K562 (cell line): ENCODE measurements at regions not wholly inside any gene's neighbourhood (a gene's known extent, or its start where the extent isn't known, plus 50 kb on each side); places are given as distances from the start of the nearest gene placed in this dataset.
A peak's percentile ranks its signal among the peaks of the same experiment; 100 is the strongest.

Source experiments
- ATAC-seq: fragments of 200-7000 bp; cut with Tn5 transposase; 3 replicates; pipeline ENCODE4 v1.9.1; 2020; ENCODE audit warnings: moderate library complexity
- BruUV-seq: library from RNA; stranded (reverse); fragments of 400-500 nt; replicated peaks from 2 replicates; lab custom pipeline; 2021; lab: Mats Ljungman, UMichigan
- CTCF ChIA-PET: fragments of 300-600 bp; formaldehyde crosslinking; extraction: SDS; loops from one replicate; lab custom pipeline; 2021; ENCODE audit warnings: low intra/inter-chr PET ratio; lab: Yijun Ruan, JAX
- POLR2A ChIA-PET: fragments of 300-600, 350-650 bp; sonication (Branson Sonifier 250); formaldehyde crosslinking; extraction: SDS; loops from one replicate; lab custom pipeline; 2021; ENCODE audit warnings: antibody characterized with exemption, inconsistent platforms; lab: Yijun Ruan, JAX
- DNase-seq, 4 experiments: peaks; one replicate each; pipeline versions ENCODE4 v3.0.0 to v3.0.0-alpha.2; 2011 to 2018; ENCODE audit warnings: low spot score in 3 of 4, mixed read lengths in 3 of 4; ENCODE audit errors: extremely low read depth in 1 of 4
- FAIRE-seq: peaks from 2 replicates; lab custom pipeline; 2011; peaks lifted over from hg19 to GRCh38; lab: Jason Lieb, UNC
- H2AFZ ChIP-seq: 2 replicates; pipeline ENCODE4 v1.6.0; 2011; ENCODE audit warnings: low read depth, low read length, control low read depth, inconsistent platforms
- H3K27ac ChIP-seq: fragments of 200-600 bp; 3 replicates; pipeline ENCODE4 v1.8.0; 2011; ENCODE audit warnings: low read depth, mild to moderate bottlenecking, control low read depth, inconsistent platforms, low read length, moderate library complexity, mixed read lengths; ENCODE audit errors: extremely low read depth
- H3K27me3 ChIP-seq, 2 experiments: fragments of 300-600 bp in 1 of 2; 2 replicates in 1 of 2; 3 replicates in 1 of 2; pipeline versions ENCODE4 v1.6.0 to v1.8.0; 2011; ENCODE audit warnings: inconsistent platforms in 2 of 2, low read length in 2 of 2, mild to moderate bottlenecking in 1 of 2, mixed read lengths in 1 of 2, moderate library complexity in 1 of 2; ENCODE audit not compliant: control insufficient read depth in 2 of 2, insufficient read depth in 2 of 2
- H3K36me3 ChIP-seq: fragments of 300-600 bp; 3 replicates; pipeline ENCODE4 v1.8.0; 2011; ENCODE audit warnings: mild to moderate bottlenecking, low read length, inconsistent platforms; ENCODE audit not compliant: control insufficient read depth, insufficient read depth
- H3K4me1 ChIP-seq, 2 experiments: fragments of 200-600 bp in 1 of 2; replicated peaks in 1 of 2; 2 replicates in 1 of 2; 3 replicates in 1 of 2; pipeline versions ENCODE4 v1.5.1 to v1.8.0; 2011; ENCODE audit warnings: inconsistent platforms in 2 of 2, low read length in 2 of 2, mild to moderate bottlenecking in 1 of 2, mixed read lengths in 1 of 2, moderate library complexity in 1 of 2; ENCODE audit not compliant: control insufficient read depth in 2 of 2, insufficient read depth in 2 of 2
- H3K4me2 ChIP-seq: 2 replicates; pipeline ENCODE4 v1.6.1; 2011; ENCODE audit warnings: low read length, control low read depth, inconsistent platforms, mixed read lengths; ENCODE audit not compliant: insufficient read depth
- H3K4me3 ChIP-seq: fragments of 200-600 bp; sonication (generic), shearing (Covaris generic); 2 replicates; pipeline ENCODE4 v1.5.1; 2016; ENCODE audit warnings: control low read depth, inconsistent platforms
- H3K79me2 ChIP-seq: fragments of 200-600 bp; 3 replicates; pipeline ENCODE4 v1.8.0; 2011; ENCODE audit warnings: low read length, inconsistent platforms; ENCODE audit not compliant: control insufficient read depth, insufficient read depth
- H3K9ac ChIP-seq, 2 experiments: 2 replicates each; pipeline versions ENCODE4 v1.6.0 to v1.6.1; 2011; ENCODE audit warnings: low read depth in 2 of 2, low read length in 2 of 2, control low read depth in 1 of 2, inconsistent platforms in 1 of 2, mild to moderate bottlenecking in 1 of 2, mixed read lengths in 1 of 2; ENCODE audit not compliant: insufficient read depth in 1 of 2
- H3K9me1 ChIP-seq: one replicate; pipeline ENCODE4 v1.6.0; 2011; ENCODE audit warnings: inconsistent platforms, mild to moderate bottlenecking, low read length, moderate library complexity; ENCODE audit not compliant: control insufficient read depth, insufficient read depth
- H3K9me3 ChIP-seq: replicated peaks from 2 replicates; pipeline ENCODE4 v1.5.1; 2011; ENCODE audit warnings: low read depth, low read length, inconsistent platforms; ENCODE audit not compliant: control insufficient read depth, insufficient read depth
- H4K20me1 ChIP-seq: replicated peaks from 2 replicates; pipeline ENCODE4 v1.6.1; 2011; ENCODE audit warnings: low read length, inconsistent platforms, mixed read lengths; ENCODE audit not compliant: control insufficient read depth, insufficient read depth
- CAMTA2 ChIP-seq: fragments of 250-450 bp; sonication (Bioruptor Pico); conservative IDR thresholded peaks from 2 replicates; pipeline ENCODE4 v1.5.1; 2022
- CEBPB ChIP-seq: fragments of 450-650 bp; IDR thresholded peaks from 2 replicates; pipeline ENCODE4 v1.6.1; 2016; ENCODE audit warnings: missing genetic modification characterization, missing compliant biosample characterization
- CREB3 ChIP-seq: fragments of 450-650 bp; conservative IDR thresholded peaks from 2 replicates; pipeline ENCODE4 v1.6.1; 2016; ENCODE audit warnings: missing genetic modification characterization, low read depth, mild to moderate bottlenecking, missing compliant biosample characterization, moderate library complexity
- E2F1 ChIP-seq: sonication (generic); formaldehyde crosslinking; IDR thresholded peaks from 2 replicates; pipeline ENCODE4 v1.8.1; 2023; ENCODE audit warnings: mild to moderate bottlenecking, missing genetic modification reagents, moderate library complexity
- FOSL1 ChIP-seq: fragments of 200-800 bp; sonication (Bioruptor generic); conservative IDR thresholded peaks from 2 replicates; pipeline ENCODE4 v1.6.1; 2016; ENCODE audit warnings: missing genetic modification characterization, missing compliant biosample characterization
- MAFG ChIP-seq: fragments of 450-650 bp; conservative IDR thresholded peaks from 2 replicates; pipeline ENCODE4 v1.6.1; 2016; ENCODE audit warnings: missing genetic modification characterization, missing compliant biosample characterization
- SIRT6 ChIP-seq: IDR thresholded peaks from one replicate; pipeline ENCODE4 v1.6.1; 2012; ENCODE audit warnings: low read depth, mild to moderate bottlenecking, control low read depth, inconsistent platforms, low read length, moderate library complexity
- ZNF212 ChIP-seq: fragments of 450-650 bp; formaldehyde crosslinking; IDR thresholded peaks from 2 replicates; pipeline ENCODE4 v1.4.0; 2020; ENCODE audit warnings: mild to moderate bottlenecking
- ZNF445 ChIP-seq: fragments of 250-450 bp; sonication (Bioruptor Pico); IDR thresholded peaks from 2 replicates; pipeline ENCODE4 v1.4.0; 2020; ENCODE audit warnings: low read depth, mild to moderate bottlenecking, moderate library complexity
- ZNF707 ChIP-seq: fragments of 250-450 bp; sonication (Bioruptor Pico); conservative IDR thresholded peaks from 2 replicates; pipeline ENCODE4 v1.8.0; 2022; ENCODE audit warnings: inconsistent platforms, mild to moderate bottlenecking, moderate library complexity
- WGBS: fragments of 100-300 bp; shearing (Covaris generic); methylation state at CpG from one replicate; pipeline ENCODE4 v1.1.6; 2016; ENCODE audit warnings: low coverage, mixed read lengths; ENCODE audit not compliant: insufficient coverage; ENCODE audit errors: missing lambda C conversion rate; 5-methylcytosine and 5-hydroxymethylcytosine counted together
- in situ Hi-C: fragments of 300-500 bp; cut with MboI; formaldehyde crosslinking; loops from 4 replicates; pipeline ENCODE4 v1.15.0; 2018; ENCODE audit warnings: inconsistent platforms, mixed read lengths
- intact Hi-C: fragments of 100-400 bp; cut with micrococcal nuclease; formaldehyde crosslinking; loops from 2 replicates; pipeline ENCODE4 v1.14.2; 2022

- TF ChIP-seq CAMTA2 (CRISPR knock-in tag) (no peak), E2F1 (no peak), ZNF212 (CRISPR knock-in tag) (no peak), MAFG (tag) (no peak), ZNF707 (CRISPR knock-in tag) (no peak), ZNF445 (no peak), SIRT6 (no peak)
Measured at GRCh38 chr1:221013691-221014660, 134.7 kb downstream of the HLX start (continued).

GRCh38 chr1:221015159-221015790 lies 136.0 kb downstream of the HLX start:
- Histone ChIP-seq H3K79me2 (no peaks in the 10 kb centered on the region), H3K27me3 (no peaks in the 10 kb centered on the region), H3K9ac (no peak overlapping the region), H3K4me2 (no peak overlapping the region), H3K9me3 (no peaks in the 10 kb centered on the region), H4K20me1 (no peaks in the 10 kb centered on the region), H3K4me1 (no peaks in the 10 kb centered on the region), H3K9me1 (no peaks in the 10 kb centered on the region), H3K4me3 (no peak overlapping the region), H3K27ac (no peak overlapping the region), H2AFZ (no peak overlapping the region), H3K36me3 (no peaks in the 10 kb centered on the region)
- FAIRE-seq (no peak), ATAC-seq (no peak), DNase-seq (no peak)
- POLR2A ChIA-PET, result no interaction called here
- intact Hi-C loops, result loop anchor here (10.0 kb wide), 1 partner anchor 200 kb away; no protein-coding TSS in a partner anchor
- BruUV-seq, result no TSS peak
- TF ChIP-seq CREB3 (tag) (no peak), FOSL1 (tag) (peak; percentile 52), CEBPB (no peak)
- WGBS, result 14% methylated on average over 5 of the region's 5 CpGs
- in situ Hi-C loops, result no loop called here
- CTCF ChIA-PET, result no interaction called here
